ENCODE measurements at regions not wholly inside any gene's neighbourhood (a gene's known extent, or its start where the extent isn't known, plus 50 kb on each side); places are given as distances from the start of the nearest gene placed in this dataset.

DNA sequence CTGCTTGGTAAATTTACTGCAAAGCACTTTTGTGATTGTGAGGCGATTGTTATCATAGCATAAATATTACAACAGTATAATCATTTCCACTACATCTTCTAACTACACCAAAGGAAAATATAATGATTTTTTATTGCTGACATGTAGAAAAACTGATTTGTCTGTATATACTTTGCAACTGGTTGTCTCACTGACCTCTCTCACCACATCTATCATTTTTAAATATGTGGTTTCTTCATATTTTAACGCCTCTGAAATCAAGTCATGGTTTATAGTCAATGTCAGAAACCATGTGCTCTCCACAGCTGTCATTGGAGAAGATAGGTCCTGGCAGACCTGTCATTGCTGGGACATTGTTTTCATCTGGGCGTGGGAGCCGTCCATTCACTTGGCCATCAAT, 315.4 kb upstream of the KLF6 start:
- TF ChIP-seq, protein P1, sequence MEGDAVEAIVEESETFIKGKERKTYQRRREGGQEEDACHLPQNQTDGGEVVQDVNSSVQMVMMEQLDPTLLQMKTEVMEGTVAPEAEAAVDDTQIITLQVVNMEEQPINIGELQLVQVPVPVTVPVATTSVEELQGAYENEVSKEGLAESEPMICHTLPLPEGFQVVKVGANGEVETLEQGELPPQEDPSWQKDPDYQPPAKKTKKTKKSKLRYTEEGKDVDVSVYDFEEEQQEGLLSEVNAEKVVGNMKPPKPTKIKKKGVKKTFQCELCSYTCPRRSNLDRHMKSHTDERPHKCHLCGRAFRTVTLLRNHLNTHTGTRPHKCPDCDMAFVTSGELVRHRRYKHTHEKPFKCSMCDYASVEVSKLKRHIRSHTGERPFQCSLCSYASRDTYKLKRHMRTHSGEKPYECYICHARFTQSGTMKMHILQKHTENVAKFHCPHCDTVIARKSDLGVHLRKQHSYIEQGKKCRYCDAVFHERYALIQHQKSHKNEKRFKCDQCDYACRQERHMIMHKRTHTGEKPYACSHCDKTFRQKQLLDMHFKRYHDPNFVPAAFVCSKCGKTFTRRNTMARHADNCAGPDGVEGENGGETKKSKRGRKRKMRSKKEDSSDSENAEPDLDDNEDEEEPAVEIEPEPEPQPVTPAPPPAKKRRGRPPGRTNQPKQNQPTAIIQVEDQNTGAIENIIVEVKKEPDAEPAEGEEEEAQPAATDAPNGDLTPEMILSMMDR (conservative IDR thresholded peaks at IDR 0.05; ENCODE audit: low read depth, low read length), result no peak
- DNase-seq (ENCODE audit: low read depth), result no peak
- H3K4me3 ChIP-seq (ENCODE audit: low read depth, low read length), result no peak overlapping the region

GRCh38 chr10:4099202-4099601, 314.2 kb upstream of the KLF6 start:
- TF ChIP-seq, protein P1 (conservative IDR thresholded peaks at IDR 0.05; ENCODE audit: low read depth, low read length), result no peak
- no peak overlapping the region for H3K4me3 ChIP-seq (ENCODE audit: low read depth, low read length)
- DNase-seq (ENCODE audit: low read depth), result no peak

GRCh38 chr10:4095166-4095917, 310.3 kb upstream of the KLF6 start:
- H3K4me3 ChIP-seq (ENCODE audit: low read depth, low read length), result no peak overlapping the region
- TF ChIP-seq, protein P1 (conservative IDR thresholded peaks at IDR 0.05; ENCODE audit: low read depth, low read length), result no peak
- no peak for DNase-seq (ENCODE audit: low read depth)

DNA sequence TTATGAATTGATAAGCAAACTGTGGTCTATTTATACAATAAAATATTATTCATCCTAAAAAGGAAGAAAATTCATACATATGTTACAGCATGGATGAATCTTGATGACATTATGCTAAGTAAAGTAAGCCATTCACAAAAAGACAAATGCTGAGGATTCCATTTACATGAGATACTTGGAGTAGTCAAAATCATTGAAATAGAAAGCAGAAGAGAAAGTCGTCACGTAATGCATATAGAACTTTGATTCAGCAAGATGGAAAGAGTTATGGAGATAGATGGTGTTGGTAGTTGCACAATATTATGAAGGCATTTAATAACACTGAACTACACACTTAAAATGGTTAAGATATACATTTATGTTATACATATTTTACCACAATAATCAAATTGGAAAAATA, 309.7 kb upstream of the KLF6 start:
- H3K4me3 ChIP-seq (ENCODE audit: low read depth, low read length), result no peak overlapping the region
- no peak for DNase-seq (ENCODE audit: low read depth)
- TF ChIP-seq, protein P1 (conservative IDR thresholded peaks at IDR 0.05; ENCODE audit: low read depth, low read length), result no peak

DNA sequence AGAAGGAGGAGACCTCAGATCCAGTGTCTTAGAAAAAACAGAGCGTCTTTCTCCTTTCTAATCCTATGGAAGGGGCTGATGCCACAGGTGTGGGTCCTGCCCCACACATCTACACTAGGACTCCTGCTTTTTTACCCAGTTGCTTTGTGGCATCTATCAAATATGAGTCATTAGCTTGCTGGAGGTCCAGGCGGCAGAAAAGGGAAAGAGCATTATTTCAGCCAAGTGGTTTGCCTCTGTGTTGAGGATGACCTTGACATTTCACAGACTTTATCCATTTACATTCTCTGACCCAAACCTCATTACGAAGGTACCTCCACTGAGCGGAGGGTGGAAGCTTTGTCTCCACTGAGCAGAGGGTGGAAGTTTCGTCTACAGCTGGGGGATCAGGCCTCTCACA, 308.4 kb upstream of the KLF6 start:
- DNase-seq (ENCODE audit: low read depth), result no peak
- TF ChIP-seq, protein P1 (conservative IDR thresholded peaks at IDR 0.05; ENCODE audit: low read depth, low read length), result no peak
- no peak overlapping the region for H3K4me3 ChIP-seq (ENCODE audit: low read depth, low read length)

DNA sequence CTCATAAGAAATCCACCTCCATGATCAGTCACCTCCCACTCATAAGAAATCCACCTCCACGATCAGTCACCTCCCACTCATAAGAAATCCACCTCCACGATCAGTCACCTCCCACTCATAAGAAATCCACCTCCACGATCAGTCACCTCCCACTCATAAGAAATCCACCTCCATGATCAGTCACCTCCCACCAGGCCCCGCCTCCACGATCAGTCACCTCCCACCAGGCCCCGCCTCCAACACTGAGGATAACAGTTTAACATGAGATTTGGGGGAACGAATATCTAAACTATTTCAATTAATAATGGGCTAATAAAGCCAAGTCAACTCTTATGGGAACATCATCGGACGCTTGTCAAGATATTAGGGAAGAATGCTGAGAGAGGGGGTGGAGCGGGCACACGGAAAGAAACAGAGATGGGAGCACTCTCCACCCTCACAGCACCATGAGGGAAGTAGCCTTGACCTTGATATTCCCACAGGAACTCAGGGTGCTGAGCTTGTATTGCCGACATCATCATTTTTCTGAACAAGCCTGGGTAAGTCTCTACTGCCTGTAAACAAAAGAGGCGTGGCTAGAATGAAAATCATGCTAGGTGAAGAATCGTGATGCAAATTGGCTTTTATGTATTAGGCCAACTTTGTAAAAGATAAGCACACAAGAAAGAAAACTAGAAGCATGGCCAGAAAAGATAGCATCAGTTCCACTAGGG, 303.5 kb upstream of the KLF6 start:
- DNase-seq (ENCODE audit: low read depth), result no peak
- H3K4me3 ChIP-seq (ENCODE audit: low read depth, low read length), result no peak overlapping the region
- TF ChIP-seq, protein P1 (conservative IDR thresholded peaks at IDR 0.05; ENCODE audit: low read depth, low read length), result no peak
